Hepatic stellate cell (primary cell): ENCODE measurements at regions not wholly inside any gene's neighbourhood (a gene's known extent, or its start where the extent isn't known, plus 50 kb on each side); places are given as distances from the start of the nearest gene placed in this dataset.
"Not testable (repeated sequence)": the region's sequence is repeated elsewhere in the genome, so short reads cannot be mapped to it uniquely, and the experiment has no call there.

Experiments
- DNase-seq: peaks from one replicate; pipeline ENCODE4 v3.0.0; 2011; ENCODE audit warnings: low spot score

DNA sequence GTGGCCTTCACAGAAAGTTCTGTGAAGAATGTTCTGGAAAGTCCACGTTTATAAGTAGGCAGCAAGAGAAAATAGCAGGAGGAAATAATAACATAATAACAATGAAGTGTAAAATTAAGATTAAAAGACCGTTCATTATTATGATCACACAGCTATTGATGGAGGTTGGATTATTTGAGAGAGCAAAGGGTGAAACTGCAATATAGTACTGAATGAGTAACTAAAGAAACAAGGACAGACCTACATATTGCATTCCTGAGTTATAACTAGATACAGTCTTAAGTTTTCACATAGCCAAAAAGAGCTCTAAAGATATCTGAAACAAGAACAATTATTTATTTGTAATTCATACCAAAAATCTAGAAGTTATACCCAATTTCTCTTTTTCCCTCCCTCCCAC, 122.9 kb upstream of the TMEM164 start:
- no peak for DNase-seq

DNA sequence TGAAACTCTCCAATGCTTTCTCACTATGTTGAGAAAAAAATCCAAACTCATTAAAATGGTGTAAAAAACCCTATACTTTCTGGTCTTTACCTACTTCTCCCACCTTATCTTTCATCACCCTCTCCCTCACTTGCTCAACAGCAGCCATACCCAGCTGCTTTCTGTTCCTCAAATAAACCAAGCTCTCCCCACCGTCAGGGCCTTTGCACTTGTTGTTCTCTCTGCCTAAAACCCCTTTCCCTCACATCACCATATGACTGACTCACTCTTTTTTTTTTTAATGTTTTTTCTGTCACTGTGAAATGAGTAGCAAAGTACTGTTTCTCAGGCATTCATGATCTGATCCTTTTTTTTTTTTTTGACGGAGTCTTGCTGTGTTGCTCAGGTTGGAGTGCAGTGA, 122.3 kb upstream of the TMEM164 start:
- DNase-seq, result no peak

DNA sequence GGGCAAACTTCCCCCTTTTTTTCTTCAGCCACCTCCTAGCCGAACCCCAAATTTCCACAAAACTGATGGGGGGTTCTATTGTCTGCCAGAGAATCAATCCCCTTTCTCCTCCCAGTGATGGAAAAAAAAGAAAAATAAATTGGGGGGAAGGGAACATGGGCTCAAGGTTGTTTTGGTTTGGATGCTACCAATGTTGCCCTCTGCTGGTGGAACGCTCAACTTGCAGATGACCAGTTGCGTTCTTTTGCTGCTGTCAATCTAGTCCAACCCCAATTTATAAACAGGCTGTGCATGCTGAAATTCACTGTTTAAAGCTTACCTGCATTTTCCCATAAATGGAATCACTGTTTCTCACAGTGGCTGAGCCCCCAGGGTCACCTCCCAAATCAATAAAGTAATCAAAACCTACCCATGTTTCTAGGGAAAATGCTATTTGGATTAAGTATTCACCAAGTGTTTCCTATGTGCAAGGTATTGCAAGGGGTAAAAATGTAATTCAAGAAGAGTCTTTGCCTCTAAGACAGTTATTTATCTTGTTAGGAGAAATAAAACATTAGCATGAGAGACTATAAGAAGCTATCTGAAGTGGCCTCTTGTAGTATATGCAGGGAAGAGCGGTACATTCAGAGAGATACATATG, 116.7 kb upstream of the TMEM164 start:
- DNase-seq, result peak; percentile 43

DNA sequence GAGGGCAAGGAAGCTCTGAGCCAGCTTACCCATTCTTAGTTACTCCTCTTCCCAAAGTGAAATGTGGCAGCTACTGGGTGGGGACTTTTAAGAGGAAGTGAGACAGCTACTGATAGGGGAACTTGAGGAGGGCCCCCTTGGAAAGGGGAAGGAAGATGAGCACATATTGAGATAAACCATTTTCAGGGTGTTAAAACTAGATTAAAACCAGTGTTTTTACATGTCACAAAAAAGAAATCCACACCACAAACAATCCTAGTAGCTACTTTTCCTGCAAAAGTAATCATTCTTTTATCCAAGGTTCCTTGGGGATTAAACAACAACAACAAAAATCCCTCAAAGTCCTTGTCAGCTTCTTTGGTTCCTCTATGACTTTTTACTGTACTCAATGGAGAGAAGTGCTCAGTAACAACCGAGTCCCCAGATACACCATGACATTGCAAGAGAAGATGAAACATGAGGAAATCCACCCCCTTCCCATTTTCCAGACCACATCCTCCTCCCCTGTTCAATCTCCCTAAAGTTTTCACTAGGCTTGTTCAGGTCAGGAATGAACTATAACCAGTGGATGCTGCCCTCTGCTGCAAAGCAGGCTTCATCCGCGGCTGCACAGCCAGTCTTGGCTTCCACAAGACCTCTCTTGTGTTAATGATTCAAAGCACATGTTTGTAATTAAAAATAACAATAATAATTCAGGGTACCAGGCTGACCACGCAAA, 113.5 kb upstream of the TMEM164 start:
- DNase-seq, result no peak

DNA sequence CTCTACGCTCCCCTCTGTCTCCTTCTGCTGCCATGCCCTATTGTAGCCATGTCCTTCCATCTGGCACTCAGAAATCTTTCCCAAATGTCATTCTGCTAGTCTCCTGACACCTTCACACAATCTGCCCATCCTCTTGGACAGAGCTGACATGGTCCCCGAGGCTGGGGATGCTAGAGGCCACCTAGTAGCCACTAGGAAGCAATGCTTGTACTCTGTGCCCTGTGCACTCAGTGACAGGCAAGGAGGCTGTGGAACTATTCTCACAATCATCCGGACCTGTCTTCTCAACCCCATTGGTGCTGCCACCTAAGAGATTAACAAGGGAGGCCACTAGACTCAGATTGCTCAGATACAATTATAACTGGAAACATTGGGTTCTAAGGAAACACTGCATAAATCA, 112.6 kb upstream of the TMEM164 start:
- no peak for DNase-seq

DNA sequence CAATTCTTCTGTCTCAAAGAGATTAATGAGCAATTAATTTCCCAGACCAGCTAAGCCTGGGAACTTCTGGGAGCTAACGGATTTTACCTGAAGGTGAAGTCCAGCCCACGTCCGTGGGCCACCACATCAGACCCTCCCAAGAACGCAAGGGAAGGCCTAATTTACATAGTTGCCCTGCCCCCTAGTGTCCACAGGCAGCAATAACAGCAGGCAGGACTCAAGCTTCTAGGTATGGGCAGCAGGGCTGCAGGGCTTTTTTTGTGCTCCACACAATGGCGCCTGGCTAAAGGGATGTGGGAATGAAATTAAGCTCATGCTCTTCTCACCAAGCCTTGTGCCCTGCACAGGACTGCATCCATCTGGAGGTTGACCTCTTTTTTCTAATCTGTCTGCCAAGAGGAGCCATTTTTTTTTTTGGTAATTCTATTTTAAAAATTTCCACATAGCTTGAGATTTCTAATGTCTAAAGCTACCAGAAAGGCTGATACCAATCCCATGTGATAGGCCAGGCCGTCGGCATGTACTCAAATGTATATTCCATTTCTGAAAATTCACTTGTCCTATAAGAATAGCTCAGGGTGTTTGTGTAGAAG, 111.9 kb upstream of the TMEM164 start:
- DNase-seq, result peak; percentile 46

DNA sequence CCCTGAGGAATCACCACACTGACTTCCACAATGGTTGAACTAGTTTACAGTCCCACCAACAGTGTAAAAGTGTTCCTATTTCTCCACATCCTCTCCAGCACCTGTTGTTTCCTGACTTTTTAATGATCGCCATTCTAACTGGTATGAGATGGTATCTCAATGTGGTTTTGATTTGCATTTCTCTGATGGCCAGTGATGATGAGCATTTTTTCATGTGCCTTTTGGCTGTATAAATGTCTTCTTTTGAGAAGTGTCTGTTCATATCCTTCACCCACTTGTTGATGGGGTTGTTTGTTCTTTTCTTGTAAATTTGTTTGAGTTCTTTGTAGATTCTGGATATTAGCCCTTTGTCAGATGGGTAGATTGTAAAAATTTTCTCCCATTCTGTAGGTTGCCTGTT, 106.9 kb upstream of the TMEM164 start:
- DNase-seq, result not testable (repeated sequence)

DNA sequence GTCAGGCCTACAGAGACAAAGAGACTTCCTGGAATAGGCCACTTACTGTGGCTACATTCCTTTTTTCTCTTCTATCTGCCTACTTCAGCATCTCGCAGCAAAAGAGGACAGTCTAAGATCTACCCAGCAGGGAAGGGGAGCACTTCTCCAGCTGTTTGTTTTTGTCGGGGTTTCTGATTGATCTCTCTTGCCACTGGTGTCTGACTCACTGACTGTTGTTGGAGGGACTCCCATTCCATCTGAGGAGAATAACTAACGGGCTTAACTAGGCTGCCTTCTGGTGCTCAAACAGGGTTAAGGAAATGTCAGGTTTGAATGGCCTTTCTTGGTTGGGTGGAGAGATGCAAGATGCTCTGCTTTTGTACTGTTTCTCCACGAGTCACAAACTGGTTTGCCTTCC, 100.2 kb upstream of the TMEM164 start:
- no peak for DNase-seq

DNA sequence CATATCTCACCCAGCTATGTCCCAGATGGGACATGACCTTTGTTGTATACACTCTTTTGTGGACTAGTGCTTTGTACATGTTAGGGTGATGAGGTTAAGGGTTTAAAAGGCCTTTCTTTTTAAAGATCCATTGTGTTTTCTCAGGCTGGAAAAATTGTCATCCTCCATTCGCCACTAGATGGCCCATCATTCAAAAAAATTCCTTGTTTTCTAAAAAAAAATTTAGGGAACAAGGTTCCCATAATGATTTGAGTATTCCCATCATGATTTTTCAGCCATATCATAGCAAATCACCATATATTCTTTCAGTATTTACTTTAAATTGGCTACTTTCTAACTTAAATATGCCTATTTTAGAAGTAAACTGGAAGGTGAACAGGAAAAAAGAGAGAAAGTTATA, 91.9 kb upstream of the TMEM164 start:
- DNase-seq, result no peak

DNA sequence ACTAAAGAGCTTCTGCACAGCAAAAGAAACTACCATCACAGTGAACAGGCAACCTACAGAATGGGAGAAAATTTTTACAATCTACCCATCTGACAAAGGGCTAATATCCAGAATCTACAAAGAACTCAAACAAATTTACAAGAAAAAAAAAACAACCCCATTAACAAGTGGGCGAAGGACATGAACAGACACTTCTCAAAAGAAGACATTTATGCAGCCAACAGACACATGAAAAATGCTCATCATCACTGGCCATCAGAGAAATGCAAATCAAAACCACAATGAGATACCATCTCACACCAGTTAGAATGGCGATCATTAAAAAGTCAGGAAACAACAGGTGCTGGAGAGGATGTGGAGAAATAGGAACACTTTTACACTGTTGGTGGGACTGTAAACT, 89.9 kb upstream of the TMEM164 start:
- DNase-seq, result not testable (repeated sequence)

DNA sequence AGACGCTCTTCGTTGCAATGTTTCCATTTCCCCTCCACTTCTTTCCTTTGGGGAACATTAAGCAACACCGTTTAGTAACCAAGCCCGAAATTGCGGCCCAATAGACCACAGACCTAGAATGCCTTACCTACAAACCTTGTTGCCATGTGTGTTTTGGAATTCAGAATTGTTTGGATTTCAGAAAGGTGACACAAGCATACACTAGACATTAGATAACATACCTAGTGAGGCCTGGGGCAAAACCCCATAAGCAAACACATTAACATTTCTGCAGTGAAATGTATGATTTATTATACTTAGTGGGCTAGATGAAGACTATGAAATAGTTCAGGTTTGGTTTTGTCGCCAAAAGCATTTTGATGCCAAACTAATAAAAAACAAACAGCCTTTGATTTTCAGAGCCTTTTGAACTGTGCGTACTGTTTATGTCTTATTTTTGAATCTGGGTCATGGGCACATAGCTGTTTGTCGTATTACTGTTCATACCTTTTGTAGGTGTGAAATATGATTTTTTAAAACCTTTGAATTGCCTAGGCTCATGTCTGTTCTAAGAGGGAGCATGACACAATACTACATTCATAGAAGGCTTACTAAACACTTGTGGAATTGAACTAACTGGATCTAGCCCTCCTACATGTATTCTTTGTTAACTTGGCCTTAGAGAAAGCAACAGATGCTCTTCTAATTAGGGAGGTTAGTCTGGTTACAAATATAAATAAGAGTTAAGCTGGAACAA, 88.6 kb upstream of the TMEM164 start:
- DNase-seq, result no peak

DNA sequence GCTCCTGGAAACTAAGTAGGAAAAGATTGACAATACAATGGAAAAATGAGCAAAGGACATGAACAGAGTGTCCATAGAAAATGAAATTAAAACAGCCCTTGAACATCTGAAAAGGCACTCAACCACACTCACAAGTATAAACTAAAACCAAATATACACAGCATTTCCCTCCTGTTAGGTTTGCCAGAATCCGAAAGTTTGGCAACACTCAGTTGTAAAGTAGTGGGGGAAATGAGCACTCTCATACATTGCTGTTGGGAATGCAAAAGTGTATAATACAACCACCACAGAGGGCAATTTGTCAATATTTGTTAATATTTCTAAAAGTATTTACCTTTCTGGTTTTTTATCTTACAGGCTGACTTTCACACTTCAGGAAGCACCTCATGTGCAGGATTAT, 84.2 kb upstream of the TMEM164 start:
- no peak for DNase-seq

DNA sequence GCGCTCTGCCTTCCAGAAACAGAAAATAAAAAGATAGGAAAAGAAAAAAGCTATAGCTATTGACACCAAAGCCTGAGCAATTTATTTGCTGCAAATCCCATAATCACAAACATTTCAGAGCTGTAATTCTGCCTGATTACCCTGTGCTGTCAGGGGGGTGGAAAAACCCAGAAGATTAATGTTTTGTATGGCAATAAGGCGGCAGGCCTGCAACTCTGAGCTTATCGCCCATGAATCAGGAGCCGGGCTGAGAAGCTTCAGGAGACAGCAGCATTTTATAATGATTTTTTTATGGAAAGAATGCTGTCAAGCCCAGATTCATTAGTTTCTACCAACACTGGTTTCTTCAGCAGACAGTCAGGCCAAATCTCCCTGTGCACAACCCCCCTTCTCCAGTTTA, 82.6 kb upstream of the TMEM164 start:
- DNase-seq, result no peak

DNA sequence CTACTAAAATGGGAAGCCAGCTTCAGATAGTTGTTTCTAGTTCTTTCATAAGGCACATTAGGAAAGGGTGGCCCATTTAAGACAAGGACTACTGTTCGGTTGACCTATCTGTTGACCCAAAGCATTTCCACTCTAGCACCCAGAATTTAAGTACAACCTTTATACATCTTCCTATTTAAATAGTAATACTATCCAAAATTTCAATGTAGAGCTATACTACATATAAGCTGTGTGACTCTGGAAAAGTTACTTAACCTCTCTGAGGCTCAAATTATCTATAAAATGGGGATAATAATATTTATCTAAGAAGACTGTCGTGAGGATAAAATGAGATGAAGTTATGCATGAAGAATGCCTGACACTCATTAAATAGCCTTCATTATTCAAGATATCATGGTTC, 82.0 kb upstream of the TMEM164 start:
- no peak for DNase-seq

DNA sequence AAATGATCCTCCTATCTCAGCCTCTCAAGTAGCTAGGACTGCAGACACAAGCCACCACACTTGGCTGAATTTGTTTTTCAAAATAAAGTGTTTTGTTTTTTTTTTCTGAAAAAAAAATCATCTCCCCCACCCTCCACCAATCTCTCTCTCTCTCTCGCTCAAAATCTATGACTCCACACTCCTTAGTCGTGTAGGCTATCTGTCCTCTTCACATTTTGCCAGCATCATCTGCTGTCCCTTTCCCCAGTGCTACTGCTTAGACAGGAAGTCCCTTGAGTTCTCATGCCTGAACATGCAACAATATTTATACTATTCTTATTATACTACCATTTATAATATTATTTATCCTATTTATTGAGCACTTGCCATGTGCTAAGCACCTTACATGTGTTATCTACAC, 80.7 kb upstream of the TMEM164 start:
- DNase-seq, result no peak

DNA sequence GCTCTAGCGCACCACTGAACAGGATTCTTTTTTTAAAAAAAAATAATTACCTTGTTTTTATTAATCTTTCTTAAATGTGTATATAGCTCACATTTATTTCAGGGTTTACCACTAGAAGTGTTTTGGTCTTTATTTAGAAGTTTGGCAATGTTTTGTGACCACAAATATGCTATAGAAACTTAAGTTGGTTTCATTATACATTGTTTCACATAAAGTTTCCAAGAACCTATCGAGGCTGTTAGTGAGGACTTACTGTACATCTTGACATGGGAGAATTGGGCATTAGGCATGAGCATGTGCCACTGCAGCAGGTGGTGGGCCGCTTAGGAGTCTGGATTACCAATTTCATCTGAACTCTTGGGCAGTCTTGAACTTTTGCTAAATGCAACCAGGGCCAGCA, 77.9 kb upstream of the TMEM164 start:
- not testable (repeated sequence) for DNase-seq

DNA sequence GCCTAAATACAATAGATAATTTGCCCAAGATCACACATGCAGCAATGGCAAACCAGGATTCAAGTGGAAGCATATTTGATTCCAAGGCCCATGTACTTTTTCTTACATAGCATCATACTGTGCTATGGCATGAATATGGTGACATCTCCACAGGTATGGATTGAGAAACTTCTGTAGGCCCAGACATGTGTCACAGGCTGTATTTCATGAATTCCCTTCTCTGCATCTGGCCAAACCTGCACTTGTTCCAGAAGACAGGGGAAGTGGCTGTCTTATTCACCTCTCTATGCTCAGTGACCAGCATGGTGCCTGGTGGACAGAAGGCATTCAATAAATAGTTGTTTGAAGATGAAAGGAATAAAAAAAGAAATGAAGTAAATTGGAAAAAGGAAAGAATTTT, 77.3 kb upstream of the TMEM164 start:
- no peak for DNase-seq

DNA sequence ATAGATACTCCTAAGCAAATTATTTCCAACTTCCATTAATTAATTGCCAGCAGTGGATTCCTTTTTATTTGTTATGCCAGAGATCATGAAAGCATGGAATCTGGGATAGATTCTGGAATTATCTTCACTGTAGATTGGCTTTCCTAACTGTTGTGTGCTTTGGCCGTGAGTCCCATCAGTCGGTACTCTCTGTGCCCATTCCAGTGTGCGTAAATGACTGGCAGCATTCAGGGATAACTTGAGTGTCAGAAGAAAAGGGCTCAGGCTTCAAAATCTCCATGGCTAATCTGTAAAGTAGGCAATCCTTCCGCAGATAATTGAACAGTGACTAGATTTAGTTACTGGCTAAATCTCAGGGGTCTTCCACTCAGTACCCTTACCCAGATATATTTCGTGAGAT, 76.8 kb upstream of the TMEM164 start:
- DNase-seq, result no peak

DNA sequence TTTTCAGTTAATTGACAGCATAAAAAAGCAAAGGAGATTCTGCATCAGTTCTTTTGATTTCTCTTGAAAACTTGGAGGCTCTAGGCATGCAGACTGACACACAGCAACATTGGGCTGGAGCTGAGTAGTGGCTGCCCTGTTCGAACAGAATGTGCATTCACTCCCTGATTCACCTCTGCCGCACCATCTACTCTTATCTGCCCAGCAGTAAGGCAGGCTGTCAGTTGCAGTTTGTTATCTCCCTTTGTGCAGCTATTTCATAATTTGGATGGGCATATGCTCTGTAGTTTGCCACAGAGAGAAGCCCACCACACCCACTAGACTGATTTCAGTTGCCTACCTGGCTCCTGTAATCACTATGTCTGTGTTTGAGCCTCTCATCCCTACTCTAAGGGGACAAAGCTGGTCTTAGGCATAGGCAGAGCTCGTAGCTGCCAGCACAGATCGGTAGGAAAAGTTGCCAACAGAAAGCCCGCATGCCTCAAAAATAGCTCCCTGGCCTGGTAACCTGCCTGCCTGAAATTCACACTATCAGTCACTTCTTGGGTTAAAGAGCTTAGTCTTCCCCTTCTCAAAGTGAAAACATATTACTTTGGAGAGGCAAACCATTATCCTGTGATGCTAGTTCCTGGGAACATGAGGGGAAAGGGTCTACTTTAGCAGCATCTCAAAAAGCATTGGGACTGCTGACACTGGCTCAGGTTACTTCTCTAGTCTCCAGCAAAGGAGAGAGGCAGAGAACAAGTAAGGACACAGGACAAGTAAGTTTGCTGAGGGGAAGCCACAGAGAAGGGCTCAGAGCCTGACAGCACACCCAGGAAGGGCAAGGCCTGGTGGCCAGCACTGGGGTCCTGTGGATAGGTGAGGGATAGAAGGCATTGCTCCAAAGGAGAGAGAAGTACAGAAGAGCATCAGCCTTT, 75.9 kb upstream of the TMEM164 start:
- DNase-seq, result no peak

DNA sequence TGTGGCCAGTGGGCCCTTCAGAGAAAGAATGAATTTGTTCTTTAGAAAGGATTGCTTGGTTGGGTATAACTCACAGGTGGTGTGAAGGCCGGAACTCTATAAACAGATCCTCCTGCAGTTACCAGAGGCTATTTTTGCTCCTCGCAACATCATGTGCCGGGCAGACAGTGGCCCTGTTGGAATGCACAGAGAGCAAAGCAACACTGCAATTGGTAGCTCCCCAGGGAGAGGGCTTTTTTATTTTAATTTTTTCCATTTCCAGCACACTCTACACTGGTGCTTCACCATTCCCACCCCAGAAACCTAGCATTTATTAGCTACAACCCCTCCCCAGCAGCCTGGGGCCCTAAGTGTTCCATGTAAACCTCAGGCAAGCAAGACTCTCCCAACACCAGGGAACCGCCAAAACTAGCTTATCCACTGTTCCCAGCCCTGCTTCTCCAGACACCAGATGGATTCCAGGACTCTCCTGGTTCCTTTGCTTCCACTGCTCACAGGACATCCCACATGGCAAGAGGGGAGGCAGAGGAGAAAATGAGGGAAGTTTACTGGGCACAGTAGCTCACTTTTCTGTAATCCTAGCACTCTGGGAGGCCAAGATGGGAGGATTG, 75.1 kb upstream of the TMEM164 start:
- no peak for DNase-seq

DNA sequence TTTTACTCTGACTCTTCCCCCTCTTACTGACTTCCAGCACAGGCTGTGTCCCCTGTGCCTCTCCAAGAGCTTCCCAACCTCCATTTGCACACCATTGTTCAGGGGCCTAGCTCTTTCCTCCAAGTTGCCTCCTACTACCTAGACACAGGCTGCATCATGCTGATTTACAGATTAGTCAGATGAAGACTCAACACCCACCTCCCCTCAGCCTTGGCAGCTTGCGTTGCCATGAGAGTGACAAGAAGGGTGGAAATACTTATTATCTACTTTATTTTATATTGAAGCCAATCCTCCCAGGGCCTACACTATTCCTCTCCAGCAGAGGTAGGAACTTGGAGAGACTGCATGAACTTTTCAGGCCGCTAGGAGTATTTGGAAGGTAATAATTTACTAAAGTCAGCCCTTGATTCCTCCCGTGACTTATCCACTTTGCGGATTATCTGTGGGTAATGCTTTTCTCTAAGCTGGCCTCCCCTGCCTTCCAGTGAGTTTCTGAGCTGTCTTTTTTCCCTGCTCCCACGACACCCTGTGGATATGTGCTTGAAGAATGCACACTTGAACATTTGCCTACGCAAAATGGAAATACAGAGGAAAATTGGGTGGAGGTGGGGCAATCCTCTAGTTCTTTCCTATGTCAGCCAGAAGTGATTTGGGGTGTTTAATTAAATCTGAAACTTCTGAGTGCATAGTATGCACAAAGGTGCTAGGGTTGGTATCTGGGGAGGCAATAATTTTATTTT, 74.1 kb upstream of the TMEM164 start:
- DNase-seq, result no peak
